GM12865 (cell line): ENCODE measurements at regions not wholly inside any gene's neighbourhood (a gene's known extent, or its start where the extent isn't known, plus 50 kb on each side); places are given as distances from the start of the nearest gene placed in this dataset.
A peak's percentile ranks its signal among the peaks of the same experiment; 100 is the strongest.

Source experiments
- DNase-seq: peaks from one replicate; pipeline ENCODE4 v3.0.0; 2010; ENCODE audit warnings: low read depth
- H3K4me3 ChIP-seq: 2 replicates; pipeline ENCODE4 v1.5.1; 2011; ENCODE audit warnings: mild to moderate bottlenecking, low read depth, low read length, control low read depth
- CTCF ChIP-seq: IDR thresholded peaks from 2 replicates; pipeline ENCODE4 v1.5.1; 2011; ENCODE audit warnings: low read length, control low read depth, low read depth, inconsistent platforms; ENCODE audit not compliant: insufficient read depth; ENCODE audit errors: missing control alignments

- H3K4me3 ChIP-seq: peak overlapping the region; percentile 46
- peak; percentile 40 for DNase-seq
- TF ChIP-seq CTCF: no peak
Measured at GRCh38 chr10:29734962-29735627, 100.3 kb upstream of the SVIL start.

DNA sequence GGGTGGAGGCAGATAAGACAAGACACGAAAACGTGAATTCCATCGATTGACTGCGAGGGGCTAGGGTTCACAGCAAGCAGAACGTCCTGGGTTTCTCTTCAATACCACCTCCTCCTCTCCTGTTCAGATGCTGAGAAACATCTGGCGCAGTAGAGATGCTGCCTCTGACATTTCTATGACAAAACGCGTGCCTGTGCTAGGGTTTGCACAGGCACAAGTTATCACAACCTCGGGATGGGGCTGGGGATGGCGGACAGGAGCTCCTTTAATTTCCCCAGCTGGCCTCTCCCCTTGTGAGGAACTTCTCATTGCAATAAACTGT is 99.8 kb upstream of the SVIL start:
- DNase-seq: no peak
- no peak for TF ChIP-seq CTCF
- no peak overlapping the region for H3K4me3 ChIP-seq

- no peak for TF ChIP-seq CTCF
- no peak for DNase-seq
- H3K4me3 ChIP-seq: no peak overlapping the region
Measured at GRCh38 chr10:29733323-29733722, 98.6 kb upstream of the SVIL start.

DNA sequence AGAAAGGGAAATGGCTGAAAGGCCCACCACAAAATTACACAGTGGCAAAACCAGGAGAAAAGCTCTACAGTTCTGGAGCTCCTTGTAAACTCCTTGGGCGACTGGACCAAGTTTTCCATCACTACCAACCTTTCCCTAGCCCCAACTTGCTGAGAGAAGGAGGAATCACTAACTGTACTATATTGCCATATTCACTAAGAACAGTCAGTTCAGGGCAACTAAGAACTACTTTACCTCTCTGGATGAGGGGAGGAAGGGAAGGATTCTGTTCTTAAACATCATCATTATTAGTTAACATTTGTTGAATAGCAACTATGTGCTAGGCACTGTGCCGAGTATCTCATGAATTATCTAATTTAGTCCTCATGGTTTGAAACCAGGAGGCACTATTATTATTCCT is 98.1 kb upstream of the SVIL start:
- H3K4me3 ChIP-seq: no peak overlapping the region
- TF ChIP-seq CTCF: no peak
- no peak for DNase-seq

DNA sequence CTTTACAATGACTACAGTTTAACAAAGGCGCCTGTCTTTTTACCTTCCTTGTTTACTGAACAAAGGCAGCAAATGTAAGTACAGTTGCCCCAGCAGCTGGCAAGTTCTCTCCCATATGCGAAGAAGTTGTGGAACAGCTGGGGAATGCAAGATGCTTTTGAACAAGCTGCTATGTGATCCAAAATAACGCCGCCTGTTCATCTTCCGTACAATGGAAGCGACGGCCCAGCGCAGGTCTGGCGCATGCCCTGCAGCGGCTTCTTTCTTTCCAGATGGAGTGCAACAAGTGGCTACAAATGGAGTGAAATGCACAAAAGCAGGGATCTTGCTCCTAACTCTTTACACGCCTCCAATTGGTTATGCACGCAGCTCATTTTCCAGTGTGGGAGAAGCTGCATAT is 97.0 kb upstream of the SVIL start:
- DNase-seq: no peak
- no peak for TF ChIP-seq CTCF

GRCh38 chr10:29730969-29731368 is 96.2 kb upstream of the SVIL start:
- no peak for TF ChIP-seq CTCF
- no peak overlapping the region for H3K4me3 ChIP-seq
- no peak for DNase-seq

More for the DNA sequence above, 97.0 kb upstream of the SVIL start:
- no peak overlapping the region for H3K4me3 ChIP-seq

- DNase-seq: no peak
Measured at GRCh38 chr10:29730458-29730857, 95.7 kb upstream of the SVIL start.

More at GRCh38 chr10:29730458-29730857, 95.7 kb upstream of the SVIL start:
- no peak for TF ChIP-seq CTCF
- no peak overlapping the region for H3K4me3 ChIP-seq
